Kidney (tissue), 13 donors: ENCODE measurements at regions not wholly inside any gene's neighbourhood (a gene's known extent, or its start where the extent isn't known, plus 50 kb on each side); places are given as distances from the start of the nearest gene placed in this dataset.

Experiments
- DNase-seq, 5 donors: peaks; one replicate each; pipeline ENCODE4 v3.0.0-alpha.2; 2013 to 2020
- FAIRE-seq: peaks from 2 replicates; lab custom pipeline; 2012; peaks lifted over from hg19 to GRCh38; lab: Jason Lieb, UNC
- H3K27ac ChIP-seq, 2 donors: one replicate each; pipeline ENCODE4 v1.7.0; 2013; ENCODE audit warnings: low read depth in 2 of 2, low read length in 2 of 2, inconsistent platforms in 1 of 2
- H3K27me3 ChIP-seq: one replicate; pipeline ENCODE4 v1.7.1; 2013; ENCODE audit warnings: low read length, inconsistent platforms; ENCODE audit not compliant: control insufficient read depth, insufficient read depth
- H3K36me3 ChIP-seq, 3 donors: one replicate each; pipeline versions ENCODE4 v1.7.0 to v1.7.1; 2013; ENCODE audit warnings: low read length in 3 of 3, control low read depth in 1 of 3, inconsistent platforms in 1 of 3; ENCODE audit not compliant: insufficient read depth in 3 of 3, control insufficient read depth in 2 of 3
- H3K4me1 ChIP-seq, 3 donors: one replicate each; pipeline versions ENCODE4 v1.7.0 to v1.7.1; 2013; ENCODE audit warnings: low read length in 3 of 3, inconsistent platforms in 1 of 3, low read depth in 1 of 3; ENCODE audit not compliant: control insufficient read depth in 2 of 3, insufficient read depth in 2 of 3
- H3K4me3 ChIP-seq, 3 donors: one replicate each; pipeline versions ENCODE4 v1.7.0 to v1.8.1; 2013; ENCODE audit warnings: low read length in 3 of 3, control low read depth in 1 of 3, inconsistent platforms in 1 of 3
- H3K9ac ChIP-seq, 3 donors: one replicate each; pipeline versions ENCODE4 v1.7.0 to v1.7.1; 2013; ENCODE audit warnings: low read length in 3 of 3, control low read depth in 1 of 3, inconsistent platforms in 1 of 3
- H3K9me3 ChIP-seq, 3 donors: one replicate each; pipeline versions ENCODE4 v1.7.0 to v1.7.1; 2013; ENCODE audit warnings: low read length in 3 of 3, control low read depth in 1 of 3, inconsistent platforms in 1 of 3; ENCODE audit not compliant: control insufficient read depth in 2 of 3, insufficient read depth in 1 of 3
- intact Hi-C: fragments of 100-400 bp; cut with DNase I; formaldehyde crosslinking; loops from one replicate; pipeline ENCODE4 v1.11.1; 2022
- TF ChIP-seq, protein P1 (sequence below): IDR thresholded peaks from 3 replicates; pipeline ENCODE4 v1.5.1; 2012; ENCODE audit warnings: mild to moderate bottlenecking, moderate library complexity, borderline replicate concordance; ENCODE audit not compliant: insufficient read depth; ENCODE audit errors: extremely low read depth
- donor health status: control.
- donor health status: control.
- donor health status: control.
- donor health status: control.
- donor health status: control.
- donor health status: DM: yes; HTN: yes; CAD: no.
- donor health status: Normal renal cell carcinoma (clear cell type).

DNA sequence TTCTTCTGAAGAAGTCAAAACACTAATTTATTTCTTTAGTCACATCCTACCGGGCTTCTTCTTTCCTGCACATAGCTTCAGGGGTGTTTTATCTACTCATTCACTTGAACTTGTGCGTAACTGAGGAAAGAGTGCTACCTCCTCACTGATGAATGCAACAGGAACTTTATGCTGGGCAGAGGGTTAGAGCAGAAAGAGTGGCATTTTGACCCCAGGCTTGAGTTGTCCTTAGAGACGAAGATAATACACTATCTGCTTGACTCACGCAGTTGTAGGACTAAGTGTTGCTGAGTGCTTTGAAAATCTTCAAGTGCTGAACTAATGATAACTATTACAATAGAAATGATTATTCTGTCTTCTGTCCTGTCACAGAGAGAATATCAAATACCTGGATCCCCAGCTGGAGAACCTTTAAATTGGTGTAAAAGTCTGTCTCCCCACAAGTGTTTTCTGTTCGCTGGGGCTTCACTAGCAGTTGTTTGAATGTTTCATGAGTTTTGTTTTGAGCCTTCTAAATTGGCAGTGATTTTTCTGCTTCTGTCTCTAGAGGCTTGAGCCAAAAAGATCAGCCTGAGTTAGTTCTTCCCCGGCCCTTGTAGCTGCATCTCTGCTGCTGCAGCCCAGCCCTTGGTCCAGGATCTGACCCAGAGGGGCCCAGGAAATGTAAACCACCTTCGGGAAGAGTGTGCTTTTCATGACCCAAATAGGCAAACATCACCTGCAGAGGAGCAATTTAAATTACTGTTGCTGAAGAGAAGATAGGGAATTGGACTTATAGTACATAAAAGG, 86.3 kb upstream of the LGALSL start:
- Histone ChIP-seq H3K9me3 (no peaks in the 10 kb centered on the region), H3K36me3 (no peaks in the 10 kb centered on the region), H3K4me1 (no peaks in the 10 kb centered on the region), H3K27ac (no peak overlapping the region), H3K9ac (no peak overlapping the region), H3K27me3 (no peaks in the 10 kb centered on the region), H3K4me3 (no peak overlapping the region)
- no peak for FAIRE-seq
- DNase-seq, result no peak
- intact Hi-C loops, result no loop called here
- TF ChIP-seq, protein P1, sequence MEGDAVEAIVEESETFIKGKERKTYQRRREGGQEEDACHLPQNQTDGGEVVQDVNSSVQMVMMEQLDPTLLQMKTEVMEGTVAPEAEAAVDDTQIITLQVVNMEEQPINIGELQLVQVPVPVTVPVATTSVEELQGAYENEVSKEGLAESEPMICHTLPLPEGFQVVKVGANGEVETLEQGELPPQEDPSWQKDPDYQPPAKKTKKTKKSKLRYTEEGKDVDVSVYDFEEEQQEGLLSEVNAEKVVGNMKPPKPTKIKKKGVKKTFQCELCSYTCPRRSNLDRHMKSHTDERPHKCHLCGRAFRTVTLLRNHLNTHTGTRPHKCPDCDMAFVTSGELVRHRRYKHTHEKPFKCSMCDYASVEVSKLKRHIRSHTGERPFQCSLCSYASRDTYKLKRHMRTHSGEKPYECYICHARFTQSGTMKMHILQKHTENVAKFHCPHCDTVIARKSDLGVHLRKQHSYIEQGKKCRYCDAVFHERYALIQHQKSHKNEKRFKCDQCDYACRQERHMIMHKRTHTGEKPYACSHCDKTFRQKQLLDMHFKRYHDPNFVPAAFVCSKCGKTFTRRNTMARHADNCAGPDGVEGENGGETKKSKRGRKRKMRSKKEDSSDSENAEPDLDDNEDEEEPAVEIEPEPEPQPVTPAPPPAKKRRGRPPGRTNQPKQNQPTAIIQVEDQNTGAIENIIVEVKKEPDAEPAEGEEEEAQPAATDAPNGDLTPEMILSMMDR, result no peak

DNA sequence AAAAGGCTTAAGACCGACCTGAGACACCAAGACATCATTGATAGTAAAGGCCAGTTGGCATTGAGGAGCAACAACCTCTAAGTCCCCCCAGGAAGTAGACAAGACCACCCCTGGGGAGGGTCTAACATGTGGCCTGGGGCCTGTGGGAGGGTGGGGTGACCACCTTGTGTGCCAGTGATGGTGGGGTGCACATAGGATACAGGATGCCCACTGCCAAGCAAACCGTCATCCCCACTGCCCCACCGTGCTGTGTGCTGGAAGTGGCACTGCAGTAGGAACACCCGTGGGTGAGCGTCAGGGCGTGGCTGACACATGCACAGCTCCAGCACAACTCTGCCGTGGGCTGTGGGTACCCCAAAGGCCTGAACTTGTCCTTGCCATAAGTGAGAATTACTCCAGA, 84.3 kb upstream of the LGALSL start:
- intact Hi-C loops, result no loop called here
- H3K9me3 ChIP-seq, result no peaks in the 10 kb centered on the region
- H3K4me1 ChIP-seq, result no peaks in the 10 kb centered on the region
- no peak overlapping the region for H3K27ac ChIP-seq
- H3K9ac ChIP-seq, result no peak overlapping the region
- H3K27me3 ChIP-seq, result no peaks in the 10 kb centered on the region
- no peak for FAIRE-seq
- no peaks in the 10 kb centered on the region for H3K36me3 ChIP-seq
- no peak for DNase-seq
- no peak overlapping the region for H3K4me3 ChIP-seq
- TF ChIP-seq, protein P1, result no peak

DNA sequence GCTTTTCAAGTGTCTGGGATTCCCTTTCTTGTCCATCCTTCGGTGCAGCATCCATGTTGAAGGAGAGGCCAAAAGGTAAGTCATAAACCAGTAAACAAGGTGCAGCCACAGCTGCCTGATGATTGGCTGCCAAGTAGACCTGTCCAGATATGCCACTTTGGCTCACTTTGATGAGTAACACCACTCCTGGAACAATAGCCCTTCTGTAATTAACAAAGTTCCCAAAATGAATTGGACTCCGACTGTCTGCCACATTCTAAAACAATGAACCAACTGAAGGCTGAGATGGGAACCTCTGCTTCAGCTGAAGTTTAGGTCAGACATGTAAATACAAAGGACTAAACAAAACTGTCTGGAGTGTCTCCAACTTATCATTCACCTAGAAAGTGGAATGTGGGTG, 82.2 kb upstream of the LGALSL start:
- no peaks in the 10 kb centered on the region for H3K9me3 ChIP-seq
- FAIRE-seq (no peak), DNase-seq (no peak)
- H3K4me1 ChIP-seq, result no peaks in the 10 kb centered on the region
- no peaks in the 10 kb centered on the region for H3K36me3 ChIP-seq
- TF ChIP-seq, protein P1, result no peak
- no peaks in the 10 kb centered on the region for H3K27me3 ChIP-seq
- no peak overlapping the region for H3K4me3 ChIP-seq
- H3K9ac ChIP-seq, result no peak overlapping the region
- H3K27ac ChIP-seq, result no peak overlapping the region
- intact Hi-C loops, result no loop called here

DNA sequence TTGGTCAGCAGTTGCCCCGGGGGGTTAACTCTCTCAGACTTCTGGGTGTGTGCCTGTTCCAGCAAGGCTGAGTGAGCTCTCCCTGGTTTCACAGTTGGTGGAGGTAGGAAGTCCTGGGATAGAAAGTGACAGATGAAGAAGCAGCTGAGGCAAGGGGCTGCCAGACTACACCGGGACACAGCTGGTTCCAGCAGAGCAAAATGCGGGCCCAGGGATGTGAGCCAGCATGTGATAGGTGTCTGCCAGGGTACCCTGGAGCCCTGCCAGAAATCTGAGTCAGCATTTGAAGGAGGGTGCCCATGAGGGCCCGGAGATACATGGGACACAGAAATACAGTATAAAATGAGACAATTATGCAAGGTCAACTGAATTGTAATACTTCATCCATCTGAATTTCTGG, 79.3 kb upstream of the LGALSL start:
- no peaks in the 10 kb centered on the region for H3K27me3 ChIP-seq
- H3K9me3 ChIP-seq, result no peaks in the 10 kb centered on the region
- H3K4me3 ChIP-seq, result no peak overlapping the region
- intact Hi-C loops, result no loop called here
- no peak for FAIRE-seq
- H3K9ac ChIP-seq, result no peak overlapping the region
- TF ChIP-seq, protein P1, result no peak
- no peaks in the 10 kb centered on the region for H3K4me1 ChIP-seq
- H3K36me3 ChIP-seq, result no peaks in the 10 kb centered on the region
- no peak overlapping the region for H3K27ac ChIP-seq
- no peak for DNase-seq
